Fibroblast of lung (primary cell): ENCODE measurements at regions not wholly inside any gene's neighbourhood (a gene's known extent, or its start where the extent isn't known, plus 50 kb on each side); places are given as distances from the start of the nearest gene placed in this dataset.

Source experiments
- EZH2 ChIP-seq: IDR thresholded peaks from 2 replicates; pipeline ENCODE4 v1.5.1; 2012; ENCODE audit warnings: low read length, control low read depth, mild to moderate bottlenecking; ENCODE audit errors: missing control alignments
- TF ChIP-seq, protein P1 (sequence below), 2 donors: IDR thresholded peaks in 1 of 2; conservative IDR thresholded peaks in 1 of 2; 1 replicate in 1 of 2; 2 replicates in 1 of 2; pipeline ENCODE4 v1.5.1; 2011 to 2012; ENCODE audit warnings: low read length in 2 of 2, control low read depth in 1 of 2, inconsistent platforms in 1 of 2, low read depth in 1 of 2, mild to moderate bottlenecking in 1 of 2

DNA sequence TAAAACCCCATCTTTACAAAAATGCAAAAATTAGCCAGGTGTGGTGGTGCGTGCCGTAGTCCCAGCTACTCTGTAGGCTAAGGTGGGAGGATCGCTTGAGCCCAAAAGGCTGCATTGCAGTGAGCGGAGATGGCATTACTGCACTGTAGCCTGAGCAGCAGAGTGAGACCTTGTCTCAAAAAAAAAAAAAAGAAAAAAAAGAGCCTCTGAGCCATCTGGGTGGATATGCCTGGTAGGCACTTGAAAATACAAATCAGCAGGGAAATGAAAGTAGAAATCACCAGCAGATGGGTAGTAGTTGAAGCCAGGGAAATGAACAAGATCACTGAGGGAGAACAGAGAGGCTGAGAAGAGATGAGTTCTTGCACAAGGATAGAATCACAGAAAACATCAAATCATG lies 131.0 kb upstream of the HMCN1 start:
- TF ChIP-seq, protein P1, sequence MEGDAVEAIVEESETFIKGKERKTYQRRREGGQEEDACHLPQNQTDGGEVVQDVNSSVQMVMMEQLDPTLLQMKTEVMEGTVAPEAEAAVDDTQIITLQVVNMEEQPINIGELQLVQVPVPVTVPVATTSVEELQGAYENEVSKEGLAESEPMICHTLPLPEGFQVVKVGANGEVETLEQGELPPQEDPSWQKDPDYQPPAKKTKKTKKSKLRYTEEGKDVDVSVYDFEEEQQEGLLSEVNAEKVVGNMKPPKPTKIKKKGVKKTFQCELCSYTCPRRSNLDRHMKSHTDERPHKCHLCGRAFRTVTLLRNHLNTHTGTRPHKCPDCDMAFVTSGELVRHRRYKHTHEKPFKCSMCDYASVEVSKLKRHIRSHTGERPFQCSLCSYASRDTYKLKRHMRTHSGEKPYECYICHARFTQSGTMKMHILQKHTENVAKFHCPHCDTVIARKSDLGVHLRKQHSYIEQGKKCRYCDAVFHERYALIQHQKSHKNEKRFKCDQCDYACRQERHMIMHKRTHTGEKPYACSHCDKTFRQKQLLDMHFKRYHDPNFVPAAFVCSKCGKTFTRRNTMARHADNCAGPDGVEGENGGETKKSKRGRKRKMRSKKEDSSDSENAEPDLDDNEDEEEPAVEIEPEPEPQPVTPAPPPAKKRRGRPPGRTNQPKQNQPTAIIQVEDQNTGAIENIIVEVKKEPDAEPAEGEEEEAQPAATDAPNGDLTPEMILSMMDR (conservative IDR thresholded peaks at IDR 0.05 in 1 of 2, IDR thresholded peaks at IDR 0.05 in 1 of 2; ENCODE audit: low read depth in 1 of 2, low read length in 2 of 2) = no peak
- TF ChIP-seq EZH2 = no peak
